HUES6 (cell line): ENCODE measurements at regions not wholly inside any gene's neighbourhood (a gene's known extent, or its start where the extent isn't known, plus 50 kb on each side); places are given as distances from the start of the nearest gene placed in this dataset.

Experiments
- H3K27ac ChIP-seq: 2 replicates; pipeline ENCODE4 v1.7.0; 2013; ENCODE audit warnings: low read depth, mild to moderate bottlenecking, low read length, inconsistent platforms
- H3K27me3 ChIP-seq: 2 replicates; pipeline ENCODE4 v1.6.1; 2013; ENCODE audit warnings: low read length; ENCODE audit not compliant: control insufficient read depth, insufficient read depth
- H3K36me3 ChIP-seq: 2 replicates; pipeline ENCODE4 v1.6.1; 2013; ENCODE audit warnings: low read length; ENCODE audit not compliant: control insufficient read depth, insufficient read depth
- H3K4me1 ChIP-seq: 2 replicates; pipeline ENCODE4 v1.6.1; 2013; ENCODE audit warnings: low read length; ENCODE audit not compliant: control insufficient read depth, insufficient read depth
- H3K4me3 ChIP-seq: 2 replicates; pipeline ENCODE4 v1.5.1; 2013; ENCODE audit warnings: low read depth, low read length
- H3K9ac ChIP-seq: one replicate; pipeline ENCODE4 v1.6.1; 2013; ENCODE audit warnings: mild to moderate bottlenecking, low read length
- H3K9me3 ChIP-seq: 2 replicates; pipeline ENCODE4 v1.6.1; 2013; ENCODE audit warnings: low read depth, low read length; ENCODE audit not compliant: control insufficient read depth, insufficient read depth

DNA sequence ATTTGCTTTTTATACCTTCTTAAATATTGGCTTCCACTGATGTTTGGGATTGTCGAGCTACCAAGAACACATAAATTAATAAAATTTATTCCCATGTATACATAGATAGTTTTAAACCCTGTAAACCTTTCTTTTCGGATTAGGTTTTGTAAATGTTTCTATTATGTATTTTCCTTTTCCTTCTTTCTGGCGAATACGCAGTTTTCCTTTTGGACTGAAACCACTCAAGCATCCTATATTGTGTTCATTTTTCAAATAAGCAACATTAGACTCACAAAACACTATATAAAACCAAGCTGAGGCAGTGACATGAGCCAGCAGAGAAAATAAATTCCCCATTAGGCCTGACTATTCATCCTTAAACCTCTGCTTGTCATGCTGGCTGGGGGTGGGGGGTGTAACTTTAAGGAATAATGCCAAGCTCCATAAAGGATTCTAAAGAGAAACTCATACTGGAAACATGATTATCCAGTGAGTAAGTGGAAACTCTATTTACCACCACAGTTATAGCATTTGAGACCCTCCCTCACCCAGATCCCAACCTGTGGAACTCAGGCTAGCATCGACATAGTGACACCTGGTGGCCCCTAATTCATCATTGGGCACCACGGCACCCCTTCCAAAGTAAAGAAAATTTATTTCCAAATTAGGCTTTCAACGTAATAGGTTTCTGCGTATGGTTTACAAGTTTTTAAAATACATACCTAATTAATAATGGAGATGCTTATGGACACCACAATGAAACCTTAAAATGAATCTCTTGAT, 86.5 kb upstream of the CELF2 start:
- Histone ChIP-seq H3K9ac (no peak overlapping the region), H3K27ac (no peak overlapping the region)

DNA sequence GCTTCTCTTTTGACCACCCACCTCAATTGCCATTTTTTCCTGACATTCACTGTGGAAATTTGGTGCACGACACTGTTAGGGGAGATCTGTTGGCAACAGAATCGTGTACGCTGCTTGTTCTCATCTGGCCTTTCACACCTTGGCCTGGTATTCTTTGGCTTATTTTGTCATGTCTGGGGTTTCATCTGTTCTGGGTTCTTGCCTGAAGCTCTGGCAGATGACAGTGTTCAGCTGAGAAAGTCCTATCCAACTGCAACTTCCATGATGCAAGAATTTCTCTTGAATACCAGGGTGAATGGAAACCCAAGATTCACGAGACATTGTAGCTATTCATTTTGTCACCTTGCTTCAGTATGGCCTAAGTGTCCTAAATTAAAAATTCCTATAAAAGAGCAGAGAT, 82.6 kb upstream of the CELF2 start:
- H3K9me3 ChIP-seq, result no peaks in the 10 kb centered on the region
- H3K4me1 ChIP-seq, result no peaks in the 10 kb centered on the region
- no peak overlapping the region for H3K27ac ChIP-seq
- no peaks in the 10 kb centered on the region for H3K36me3 ChIP-seq
- H3K4me3 ChIP-seq, result no peak overlapping the region
- H3K27me3 ChIP-seq, result no peaks in the 10 kb centered on the region
- H3K9ac ChIP-seq, result no peak overlapping the region

More for the DNA sequence above, 86.5 kb upstream of the CELF2 start:
- no peaks in the 10 kb centered on the region for H3K4me1 ChIP-seq
- no peaks in the 10 kb centered on the region for H3K9me3 ChIP-seq
- H3K4me3 ChIP-seq, result no peak overlapping the region
- H3K36me3 ChIP-seq, result no peaks in the 10 kb centered on the region
- H3K27me3 ChIP-seq, result no peaks in the 10 kb centered on the region

DNA sequence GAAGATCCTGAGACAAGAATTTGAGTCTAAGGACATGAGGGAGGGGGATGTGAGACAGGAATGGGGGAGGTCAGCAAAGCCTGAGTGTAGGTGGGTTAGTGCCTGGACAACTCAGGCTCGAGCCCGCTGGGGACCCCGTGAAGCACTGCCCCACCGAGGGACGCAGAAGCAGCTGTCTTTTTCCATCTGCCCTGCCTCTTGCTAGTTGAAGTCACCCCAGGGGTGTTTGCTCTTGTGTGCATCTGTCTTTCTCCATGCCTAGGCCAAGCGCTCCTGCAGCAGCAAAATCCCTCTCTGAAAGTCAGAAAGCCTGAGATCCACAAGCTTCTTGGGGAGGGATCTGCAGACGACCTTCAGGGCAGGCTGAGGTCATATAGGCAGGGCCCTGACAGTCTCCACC, 79.0 kb upstream of the CELF2 start:
- no peak overlapping the region for H3K9ac ChIP-seq
- H3K9me3 ChIP-seq, result no peaks in the 10 kb centered on the region
- no peak overlapping the region for H3K27ac ChIP-seq
- H3K27me3 ChIP-seq, result no peaks in the 10 kb centered on the region
- H3K4me3 ChIP-seq, result no peak overlapping the region
- no peaks in the 10 kb centered on the region for H3K36me3 ChIP-seq
- no peaks in the 10 kb centered on the region for H3K4me1 ChIP-seq

DNA sequence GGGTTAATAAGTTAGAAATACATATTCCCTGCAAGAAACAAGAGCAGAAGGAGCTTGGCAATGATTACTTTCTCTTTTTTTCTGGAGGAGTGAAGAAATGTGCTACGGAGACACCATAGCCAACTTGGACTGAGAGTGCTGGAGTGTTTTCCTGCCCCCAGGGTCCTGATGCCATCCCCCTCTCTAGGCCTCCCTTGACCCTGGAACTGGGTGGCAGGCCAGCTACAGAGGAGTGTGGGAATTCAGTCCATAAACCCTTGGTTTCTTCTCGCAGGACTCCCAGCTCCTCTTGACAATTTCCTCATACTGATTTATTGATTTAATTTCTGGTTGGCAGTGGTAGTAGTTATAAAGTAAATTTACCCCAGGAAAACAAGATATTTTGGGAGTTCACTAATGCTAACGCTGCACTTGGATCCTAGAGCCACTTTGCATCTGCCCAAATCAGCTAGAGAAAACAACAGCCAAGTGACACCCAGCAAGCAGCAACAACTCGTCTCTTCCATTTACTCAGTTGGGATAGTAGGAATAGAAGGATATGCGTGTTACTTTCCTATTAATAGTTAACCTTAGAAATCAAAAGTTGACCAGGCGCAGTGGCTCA, 76.4 kb upstream of the CELF2 start:
- Histone ChIP-seq H3K27ac (no peak overlapping the region), H3K9ac (no peak overlapping the region), H3K36me3 (no peaks in the 10 kb centered on the region), H3K4me1 (no peaks in the 10 kb centered on the region), H3K9me3 (peaks cover 18% of the 10 kb centered on the region), H3K4me3 (no peak overlapping the region), H3K27me3 (no peaks in the 10 kb centered on the region)

DNA sequence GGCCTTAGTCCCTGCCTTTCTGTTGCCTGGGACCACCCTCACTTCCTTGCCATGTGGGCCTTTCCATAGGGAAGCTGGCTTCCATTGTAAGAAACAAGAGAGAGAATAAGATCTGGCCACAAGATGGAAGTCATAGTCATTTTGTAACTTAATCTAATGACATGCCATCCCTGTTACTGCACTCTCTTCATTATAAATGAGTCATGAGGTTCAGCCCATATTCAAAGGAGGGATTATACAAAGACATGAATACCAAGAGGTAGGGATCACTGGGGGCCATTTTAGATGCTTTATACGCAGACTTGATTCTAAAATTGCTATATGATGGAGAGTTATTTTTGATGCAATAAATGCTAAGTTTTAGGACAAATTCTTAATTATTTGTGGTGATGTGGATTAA, 75.2 kb upstream of the CELF2 start:
- no peaks in the 10 kb centered on the region for H3K4me1 ChIP-seq
- no peak overlapping the region for H3K9ac ChIP-seq
- peaks cover 26% of the 10 kb centered on the region for H3K9me3 ChIP-seq
- no peaks in the 10 kb centered on the region for H3K27me3 ChIP-seq
- H3K27ac ChIP-seq, result no peak overlapping the region
- H3K4me3 ChIP-seq, result no peak overlapping the region
- no peaks in the 10 kb centered on the region for H3K36me3 ChIP-seq

DNA sequence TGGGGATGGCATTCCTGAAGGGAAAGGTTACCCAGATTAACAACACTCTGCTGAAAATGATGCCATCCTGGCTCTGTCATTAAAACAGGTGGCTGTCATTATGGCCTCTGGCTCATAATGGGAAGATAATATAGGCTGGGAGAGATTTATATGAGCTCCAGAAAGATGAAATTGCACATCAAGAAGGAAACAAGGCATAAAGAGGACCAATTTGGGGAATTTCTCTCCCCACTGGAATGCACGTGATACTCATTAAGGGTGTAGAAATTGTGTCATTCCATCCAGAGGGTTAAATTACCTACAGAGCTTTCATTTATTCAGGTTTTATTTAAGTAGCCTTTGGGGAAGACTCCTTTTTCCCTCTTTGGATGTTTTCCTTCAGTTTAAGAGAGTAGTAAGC, 71.6 kb upstream of the CELF2 start:
- Histone ChIP-seq H3K4me1 (no peaks in the 10 kb centered on the region), H3K27ac (no peak overlapping the region), H3K27me3 (no peaks in the 10 kb centered on the region), H3K36me3 (no peaks in the 10 kb centered on the region), H3K4me3 (no peak overlapping the region), H3K9ac (no peak overlapping the region), H3K9me3 (peaks cover 26% of the 10 kb centered on the region)

DNA sequence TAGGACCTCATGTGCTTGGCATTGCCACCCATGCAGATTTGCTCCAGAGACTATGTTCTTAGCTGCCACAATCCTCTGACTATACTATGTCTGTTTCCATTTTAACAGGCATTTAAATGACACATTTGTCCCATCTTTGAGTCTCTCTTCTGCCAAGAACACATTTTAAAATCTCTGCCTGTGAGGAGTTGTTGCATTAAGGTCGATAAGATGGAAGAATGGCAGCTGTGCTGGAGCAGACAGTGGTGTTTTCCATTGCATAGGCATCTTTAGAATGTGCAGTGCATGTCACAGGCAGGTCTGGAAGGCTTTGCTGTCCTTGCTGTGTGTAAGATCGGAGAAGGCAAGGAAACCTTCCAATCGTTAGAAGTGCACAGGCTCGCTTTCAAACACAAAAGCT, 70.9 kb upstream of the CELF2 start:
- no peak overlapping the region for H3K9ac ChIP-seq
- no peaks in the 10 kb centered on the region for H3K27me3 ChIP-seq
- no peaks in the 10 kb centered on the region for H3K4me1 ChIP-seq
- peaks cover 26% of the 10 kb centered on the region for H3K9me3 ChIP-seq
- H3K27ac ChIP-seq, result no peak overlapping the region
- H3K4me3 ChIP-seq, result no peak overlapping the region
- H3K36me3 ChIP-seq, result no peaks in the 10 kb centered on the region

DNA sequence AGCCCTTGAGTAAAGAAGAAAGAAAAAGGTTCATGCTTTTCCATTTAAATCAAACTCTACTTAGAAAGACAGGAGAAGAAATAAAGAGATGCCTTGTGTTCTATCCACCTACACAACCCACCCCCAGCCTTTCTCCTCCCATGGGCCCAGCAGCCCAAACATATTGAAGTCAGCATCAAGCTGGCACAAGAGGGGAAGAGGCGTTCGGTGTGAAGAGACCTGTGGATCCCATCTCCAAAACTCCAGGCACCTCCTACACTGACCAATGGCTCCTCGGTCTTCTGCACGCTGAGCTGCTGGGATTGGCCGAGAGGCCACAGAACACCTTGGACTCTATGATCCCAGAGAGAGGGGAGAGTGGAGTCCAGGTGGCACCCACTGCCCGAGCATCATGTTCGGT, 66.0 kb upstream of the CELF2 start:
- Histone ChIP-seq H3K36me3 (no peaks in the 10 kb centered on the region), H3K9ac (no peak overlapping the region), H3K9me3 (peaks cover 6% of the 10 kb centered on the region; the same call in 1 of the 2 replicates), H3K27me3 (no peaks in the 10 kb centered on the region), H3K4me1 (no peaks in the 10 kb centered on the region), H3K27ac (no peak overlapping the region), H3K4me3 (no peak overlapping the region)

DNA sequence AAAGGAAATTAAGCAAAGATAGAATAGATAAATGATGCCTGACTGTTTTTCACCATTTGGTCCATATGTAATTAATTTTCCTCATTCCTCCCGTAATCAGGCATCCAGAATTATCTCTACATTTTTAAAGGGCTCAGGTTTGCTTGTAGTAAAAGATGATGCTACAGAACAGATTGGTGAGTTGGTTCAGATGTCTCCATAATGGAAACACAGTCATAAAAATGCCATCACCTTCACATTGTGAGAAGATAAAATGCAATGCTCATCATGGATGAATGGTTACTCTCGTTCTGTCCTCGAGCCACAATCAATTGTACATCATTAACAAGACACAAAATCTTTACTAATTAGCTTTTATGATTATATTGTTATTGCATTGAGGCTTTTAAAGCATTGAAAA, 64.9 kb upstream of the CELF2 start:
- no peak overlapping the region for H3K4me3 ChIP-seq
- H3K4me1 ChIP-seq, result no peaks in the 10 kb centered on the region
- H3K9me3 ChIP-seq, result no peaks in the 10 kb centered on the region
- H3K9ac ChIP-seq, result no peak overlapping the region
- H3K27me3 ChIP-seq, result no peaks in the 10 kb centered on the region
- no peaks in the 10 kb centered on the region for H3K36me3 ChIP-seq
- no peak overlapping the region for H3K27ac ChIP-seq

DNA sequence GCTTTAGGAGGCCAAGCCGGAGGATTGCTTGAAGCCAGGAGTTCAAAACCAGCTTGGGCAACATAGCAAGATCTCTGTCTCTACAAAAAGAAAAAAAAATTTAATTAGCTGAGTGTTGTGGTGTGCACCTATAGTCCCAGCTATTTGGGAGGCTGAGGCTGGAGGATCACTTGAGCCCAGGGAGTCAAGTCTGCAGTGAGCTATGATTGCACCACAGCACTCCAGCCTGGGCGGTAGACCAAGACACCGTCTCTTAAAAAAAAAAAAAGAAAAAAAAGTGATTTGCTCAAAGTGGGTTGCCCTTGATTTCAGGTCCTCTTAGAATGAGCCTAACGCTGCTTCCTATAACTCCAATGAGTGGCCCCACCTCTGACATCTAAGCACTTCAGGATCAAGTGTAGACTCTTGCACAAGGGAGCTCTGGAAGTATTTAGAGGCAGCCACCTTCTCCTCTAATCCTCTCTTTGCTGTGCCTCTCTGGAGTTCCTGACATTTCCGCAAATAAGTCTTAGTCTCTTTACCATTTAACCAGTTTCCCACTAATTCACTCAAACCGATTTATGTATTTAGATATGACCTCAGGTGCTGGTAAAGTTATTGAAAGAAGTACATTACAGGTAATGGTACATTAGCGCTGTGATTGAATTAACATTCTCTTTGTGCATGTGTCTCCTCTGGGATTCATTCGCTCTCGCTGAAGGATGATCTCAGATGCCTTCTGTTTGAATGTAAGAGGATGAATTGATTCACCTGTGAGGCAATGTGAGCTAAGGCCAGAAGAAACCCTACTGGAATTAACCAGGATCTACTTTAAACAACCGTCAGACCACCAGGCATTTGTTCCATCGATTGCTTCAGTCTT, 60.8 kb upstream of the CELF2 start:
- Histone ChIP-seq H3K4me1 (no peaks in the 10 kb centered on the region), H3K27me3 (no peaks in the 10 kb centered on the region), H3K27ac (no peak overlapping the region), H3K36me3 (no peaks in the 10 kb centered on the region), H3K9me3 (no peaks in the 10 kb centered on the region), H3K4me3 (no peak overlapping the region), H3K9ac (no peak overlapping the region)

DNA sequence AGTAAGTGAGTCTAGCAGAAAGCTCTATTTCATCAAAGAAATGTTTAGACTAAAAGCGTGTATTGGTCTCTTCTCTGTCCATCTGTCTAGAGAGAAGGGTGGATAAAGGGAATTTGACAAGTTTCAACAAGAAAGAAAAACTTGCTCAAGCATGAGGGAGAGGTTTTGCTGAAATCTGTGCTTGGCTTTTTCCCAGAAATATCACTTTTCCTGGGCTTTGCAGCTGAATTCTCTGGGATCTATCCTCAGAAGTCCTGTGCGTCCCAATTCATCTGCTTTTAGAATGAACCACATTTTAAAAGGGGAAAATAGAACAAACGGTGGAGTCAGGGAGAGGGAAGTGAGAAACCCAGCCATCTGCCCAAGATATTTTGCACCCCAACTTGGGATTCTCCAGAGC, 59.6 kb upstream of the CELF2 start:
- Histone ChIP-seq H3K9me3 (no peaks in the 10 kb centered on the region), H3K4me3 (no peak overlapping the region), H3K4me1 (no peaks in the 10 kb centered on the region), H3K27ac (no peak overlapping the region), H3K36me3 (no peaks in the 10 kb centered on the region), H3K27me3 (no peaks in the 10 kb centered on the region), H3K9ac (no peak overlapping the region)
